RPMI7951 (cell line): ENCODE measurements at regions not wholly inside any gene's neighbourhood (a gene's known extent, or its start where the extent isn't known, plus 50 kb on each side); places are given as distances from the start of the nearest gene placed in this dataset.
"Not testable (repeated sequence)": the region's sequence is repeated elsewhere in the genome, so short reads cannot be mapped to it uniquely, and the experiment has no call there.

Source experiments
- DNase-seq: peaks from one replicate; pipeline ENCODE4 v3.0.0-alpha.2; 2012; ENCODE audit warnings: low read depth

DNA sequence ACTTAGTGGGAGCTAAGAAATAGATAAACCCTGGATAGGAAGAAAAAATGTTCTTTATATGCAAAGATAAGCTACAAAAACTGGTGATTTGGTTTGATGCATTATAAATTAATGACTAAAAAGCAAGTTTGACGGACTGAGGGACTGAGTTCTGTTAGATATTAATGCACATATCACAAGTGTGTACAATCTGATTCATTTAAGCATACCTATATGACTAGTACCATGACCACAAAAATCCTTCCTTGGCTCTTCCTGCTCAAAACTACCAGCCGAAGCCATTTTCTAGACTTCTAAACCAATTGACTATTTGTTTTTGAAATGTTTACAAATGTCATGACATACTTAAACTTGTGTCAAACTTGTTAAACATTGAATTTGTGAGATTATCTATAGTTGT is 374.5 kb upstream of the MON1B start:
- DNase-seq: no peak

DNA sequence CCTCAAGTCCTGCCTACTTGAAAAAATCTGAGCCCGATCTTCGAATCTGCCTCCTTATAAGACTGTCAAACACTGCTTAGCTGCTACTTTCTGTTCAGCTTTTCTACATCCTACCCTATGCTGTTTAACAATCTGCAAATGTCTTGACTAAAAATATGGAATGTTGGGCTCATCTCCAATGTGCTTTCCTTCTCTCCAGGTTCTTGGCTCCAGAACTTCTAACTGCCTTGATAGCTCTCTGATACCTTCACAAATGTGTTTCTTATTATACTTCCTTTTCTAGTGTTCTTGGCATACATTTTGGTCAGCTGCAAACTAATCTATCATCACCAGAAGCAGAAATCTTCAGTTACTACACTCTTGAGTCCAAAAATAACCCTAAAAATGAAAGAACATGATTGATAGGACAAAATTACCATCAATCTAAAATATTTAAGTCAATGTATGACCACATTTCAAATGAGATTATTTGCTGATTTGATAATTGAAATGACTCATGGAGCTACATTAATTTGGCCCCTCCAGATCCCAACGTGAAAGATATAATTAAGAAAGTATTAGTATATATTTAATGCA is 372.3 kb upstream of the MON1B start:
- no peak for DNase-seq

DNA sequence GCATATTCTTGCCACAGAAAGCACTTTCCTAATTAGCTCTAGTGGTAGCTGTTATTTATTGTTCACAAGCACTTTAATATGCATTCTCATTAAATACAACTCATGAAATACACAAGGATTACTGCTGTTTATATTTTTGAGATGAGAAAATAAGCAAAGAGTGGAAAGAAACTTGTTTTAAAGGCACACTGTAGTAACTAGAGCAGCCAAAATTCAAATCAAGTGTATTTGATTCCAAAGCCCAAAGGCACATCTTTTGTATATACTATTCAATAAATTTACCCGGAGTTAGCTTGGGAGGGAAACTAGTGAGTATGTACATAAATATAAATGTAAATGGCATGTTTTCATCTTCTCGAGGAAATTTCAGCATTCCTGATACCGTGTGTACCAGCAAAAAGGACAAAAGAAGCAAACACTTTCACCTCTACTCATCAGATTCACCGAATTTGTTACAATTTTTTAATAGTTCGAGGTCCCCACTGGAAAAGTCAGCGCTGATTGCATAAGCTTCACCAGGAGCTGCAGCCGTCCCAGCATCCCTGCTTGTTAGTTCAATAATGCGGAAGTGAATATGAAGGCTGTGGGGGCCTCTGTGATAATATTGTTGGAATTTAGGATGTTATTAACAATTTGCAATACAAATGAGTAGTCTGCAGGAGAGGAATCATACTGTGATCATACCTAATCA is 371.6 kb upstream of the MON1B start:
- DNase-seq: no peak

DNA sequence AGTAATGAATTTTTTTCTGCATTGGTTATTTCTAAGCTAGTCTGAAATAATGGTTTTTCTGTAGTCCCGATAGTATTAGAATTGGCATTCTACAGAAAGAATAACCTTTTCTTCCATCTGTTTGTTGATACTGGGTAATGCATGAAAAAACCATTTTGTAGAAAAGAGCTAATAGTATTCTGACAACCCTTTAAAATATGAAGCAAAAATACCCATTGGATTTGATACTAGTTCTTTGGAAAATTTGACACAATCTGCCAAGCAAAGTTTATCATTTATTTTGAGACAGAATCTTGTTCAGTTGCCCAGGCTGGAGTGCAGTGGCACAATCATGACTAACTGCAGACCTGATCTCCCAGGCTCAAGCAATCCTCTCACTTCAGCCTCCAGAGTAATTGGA is 366.8 kb upstream of the MON1B start:
- no peak for DNase-seq

DNA sequence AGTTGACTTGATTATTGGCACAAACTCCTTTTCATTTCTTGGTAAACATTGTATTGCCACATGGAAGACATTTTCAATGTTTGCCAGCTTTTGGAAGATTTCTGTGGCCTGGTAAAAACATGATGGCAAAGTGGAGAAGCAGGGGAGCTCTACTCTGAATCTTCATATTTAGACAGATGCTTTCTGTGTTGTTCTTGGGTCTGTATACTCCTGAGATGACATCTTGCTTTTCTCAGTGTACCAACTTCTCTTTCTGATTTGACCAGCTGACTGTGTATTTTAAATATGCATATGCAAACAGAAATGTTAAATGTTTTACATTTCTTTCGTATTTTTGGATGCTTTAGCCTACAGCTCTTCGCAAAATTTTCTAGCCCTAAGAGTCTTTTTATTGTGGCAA is 366.2 kb upstream of the MON1B start:
- no peak for DNase-seq

DNA sequence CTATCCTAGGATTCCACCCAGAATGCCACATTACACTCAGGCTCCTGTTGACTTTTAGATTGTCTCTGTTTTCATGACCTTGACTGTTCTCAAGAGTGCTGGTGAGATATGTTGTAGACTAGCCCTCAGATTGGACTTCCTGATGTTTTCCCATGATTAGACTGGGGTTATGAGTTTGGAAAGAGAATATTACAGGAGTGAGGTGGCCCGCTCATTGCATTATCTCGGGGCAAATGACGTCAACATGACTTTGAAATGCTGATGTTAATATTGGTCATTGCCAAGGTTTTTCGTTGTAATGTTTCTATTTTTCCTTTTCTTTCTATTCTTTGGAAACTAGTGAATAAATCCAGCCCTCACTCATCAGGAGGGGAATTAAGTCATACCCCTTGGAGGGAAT is 355.7 kb upstream of the MON1B start:
- no peak for DNase-seq

DNA sequence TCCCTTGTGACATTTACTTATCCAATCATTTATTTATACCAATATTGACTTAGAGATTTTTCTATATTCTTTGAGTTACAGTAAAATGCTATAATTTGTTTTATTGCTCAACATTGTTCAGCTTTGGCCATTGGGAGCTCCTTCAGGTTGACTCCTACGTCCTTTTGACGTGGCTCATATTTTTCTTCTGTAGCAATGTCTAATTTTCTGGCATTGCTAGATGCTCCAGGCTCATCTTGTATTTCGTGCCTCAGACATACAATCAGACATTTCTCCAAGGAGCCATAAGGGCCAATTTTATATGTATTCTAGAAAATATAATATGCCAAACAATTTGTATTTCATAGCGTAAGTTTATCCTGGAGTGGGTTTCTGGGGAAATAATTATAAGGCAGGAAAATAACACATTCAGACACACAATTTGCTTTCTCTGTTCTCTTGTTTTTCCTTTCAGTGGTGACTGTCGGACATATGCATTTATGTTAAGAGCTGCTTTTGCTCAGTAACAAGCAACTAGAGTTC is 355.1 kb upstream of the MON1B start:
- no peak for DNase-seq

DNA sequence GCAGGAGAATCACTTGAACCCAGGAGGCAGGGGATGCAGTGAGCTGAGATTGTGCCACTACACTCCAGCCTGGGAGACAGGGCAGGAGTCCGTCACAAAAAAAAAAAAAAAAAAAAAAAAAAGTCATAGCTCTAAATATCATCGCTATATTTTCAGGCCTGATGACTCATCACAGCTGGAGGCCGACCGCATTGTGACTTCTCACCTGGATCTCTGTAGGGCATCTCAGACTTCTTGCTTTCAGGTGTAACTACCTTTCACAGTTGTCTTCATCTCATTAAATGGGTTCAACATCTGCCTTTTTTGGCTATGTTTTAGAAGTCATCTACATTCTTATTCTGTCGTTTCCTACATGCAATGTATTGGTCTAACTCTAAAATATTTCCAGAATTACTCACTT is 353.1 kb upstream of the MON1B start:
- no peak for DNase-seq

DNA sequence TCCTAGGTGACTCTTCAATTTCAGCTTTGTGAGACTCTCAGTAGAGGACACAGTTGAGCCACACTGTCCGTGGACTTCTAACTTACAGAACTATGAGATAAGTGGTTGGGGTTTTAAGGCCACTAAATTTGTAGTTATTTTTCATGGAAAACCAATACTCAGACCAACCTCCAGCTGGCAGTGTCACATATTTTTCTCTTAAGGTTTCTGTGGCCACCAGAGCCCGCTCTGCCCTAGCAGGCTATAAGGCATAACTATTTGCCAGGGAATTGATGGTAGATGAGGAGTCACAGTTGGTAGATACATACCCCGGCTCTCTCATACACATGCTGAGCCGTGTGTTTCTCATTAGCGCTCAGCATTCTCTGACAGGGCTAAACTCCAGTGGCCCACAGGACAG is 336.8 kb upstream of the MON1B start:
- DNase-seq: peak; percentile 53

DNA sequence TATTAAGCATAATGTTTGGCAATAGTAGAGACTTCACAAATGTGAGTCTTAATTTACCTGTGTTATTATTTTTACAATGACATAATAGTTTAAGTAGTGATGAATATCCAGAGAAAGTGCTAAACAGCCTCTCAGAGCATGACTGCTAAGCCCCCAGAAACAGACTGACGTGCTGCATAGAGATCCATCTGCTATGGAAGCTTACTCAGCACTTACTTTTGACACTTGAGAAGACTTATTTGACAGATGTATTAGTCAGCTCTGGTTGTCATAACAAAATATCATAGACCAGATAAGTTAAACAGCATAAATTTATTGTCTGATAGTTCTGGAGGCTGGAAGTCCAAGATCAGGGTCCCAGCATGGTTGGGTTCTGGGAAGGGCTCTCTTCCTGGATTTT is 334.9 kb upstream of the MON1B start:
- DNase-seq: no peak

DNA sequence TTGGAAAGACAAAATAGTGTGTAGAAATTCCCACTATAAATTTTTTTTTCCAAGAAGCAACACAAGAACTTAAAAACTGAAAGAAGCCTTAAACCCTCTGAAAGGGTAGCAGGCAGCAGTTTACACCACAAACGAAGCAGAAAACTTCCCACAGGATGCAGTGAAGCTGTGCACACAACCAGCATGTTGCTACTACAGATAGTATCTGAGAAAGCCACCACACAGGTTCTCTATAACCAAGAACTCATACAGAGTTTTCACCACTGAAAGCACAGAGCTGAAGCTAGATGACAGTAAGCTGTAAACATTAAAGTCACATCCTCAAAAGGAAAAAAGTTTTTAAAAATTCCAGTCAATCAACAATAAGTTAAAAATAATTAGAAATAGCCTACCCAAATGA is 333.6 kb upstream of the MON1B start:
- no peak for DNase-seq

DNA sequence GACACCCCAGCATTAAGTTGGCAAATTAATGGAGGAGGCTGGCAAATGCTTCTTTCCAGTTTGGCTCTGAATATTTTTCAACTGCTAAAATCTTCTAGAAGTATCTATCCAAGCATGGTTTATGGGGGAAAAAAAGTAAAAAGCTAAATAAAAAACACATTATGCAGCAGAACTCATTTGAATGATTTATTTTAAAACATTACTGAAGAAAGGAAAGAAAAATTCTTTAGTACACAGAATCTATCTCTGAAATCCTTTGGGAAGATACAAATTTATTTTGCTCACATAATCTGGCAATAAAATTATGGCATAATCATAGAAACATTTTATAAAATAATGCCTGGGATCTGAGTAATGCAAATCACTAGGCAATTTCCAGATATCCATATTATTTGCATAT is 328.1 kb upstream of the MON1B start:
- no peak for DNase-seq

DNA sequence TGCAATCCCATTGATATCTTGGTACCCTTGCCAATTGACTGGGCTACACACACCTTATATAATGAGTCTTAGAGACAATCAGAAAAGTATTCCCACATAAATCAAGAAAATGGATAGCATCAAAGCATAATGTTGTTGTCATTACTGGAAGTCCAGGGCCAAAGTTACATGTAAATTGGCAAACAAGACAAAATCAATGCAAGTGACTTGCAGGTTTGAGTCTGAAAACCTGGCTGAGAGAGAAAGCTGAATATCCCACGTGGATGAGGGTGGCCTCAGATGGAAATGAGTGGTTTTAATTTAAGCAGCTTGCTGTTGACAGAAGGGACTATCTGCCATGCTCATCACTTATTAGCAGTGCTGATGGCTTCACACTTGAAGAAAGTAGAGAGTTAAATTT is 324.0 kb upstream of the MON1B start:
- DNase-seq: no peak

DNA sequence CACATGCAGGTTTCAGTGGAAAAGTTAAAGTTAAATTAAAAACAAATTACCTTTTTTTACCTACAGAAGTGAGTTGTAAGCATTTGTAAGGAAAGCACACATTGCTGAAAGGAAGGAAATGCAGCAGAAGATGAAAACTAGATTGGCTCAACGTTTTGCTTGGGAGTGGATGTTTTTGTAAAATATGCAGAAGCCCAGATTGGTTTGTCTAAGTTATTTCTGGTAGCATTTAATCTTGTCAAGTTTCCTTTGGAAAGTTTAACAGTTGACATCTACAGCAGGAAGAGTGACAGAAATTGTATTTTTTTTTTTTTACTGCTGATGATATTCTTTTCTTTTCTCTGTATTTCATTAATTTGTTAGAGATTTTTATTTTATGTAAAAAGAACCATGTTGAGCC is 315.1 kb upstream of the MON1B start:
- no peak for DNase-seq

DNA sequence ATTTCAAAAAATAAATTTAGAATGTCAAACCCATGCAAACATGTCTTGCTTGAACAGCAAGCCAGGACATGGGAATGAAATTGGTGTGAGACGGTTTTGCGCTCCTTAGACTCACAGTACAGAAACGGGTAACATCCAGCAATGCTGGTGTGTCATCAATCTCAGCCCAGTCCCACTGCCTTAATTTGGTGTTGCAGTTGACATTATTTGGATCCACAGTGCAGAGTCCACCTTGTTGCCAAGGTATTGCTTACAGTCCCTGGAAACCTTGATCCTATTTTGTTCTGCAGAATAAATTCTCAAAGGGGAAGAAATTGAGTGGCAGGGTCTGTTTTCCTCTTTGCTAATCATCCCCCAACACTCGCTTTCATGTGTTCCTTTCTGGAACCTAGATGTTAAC is 311.6 kb upstream of the MON1B start:
- no peak for DNase-seq

DNA sequence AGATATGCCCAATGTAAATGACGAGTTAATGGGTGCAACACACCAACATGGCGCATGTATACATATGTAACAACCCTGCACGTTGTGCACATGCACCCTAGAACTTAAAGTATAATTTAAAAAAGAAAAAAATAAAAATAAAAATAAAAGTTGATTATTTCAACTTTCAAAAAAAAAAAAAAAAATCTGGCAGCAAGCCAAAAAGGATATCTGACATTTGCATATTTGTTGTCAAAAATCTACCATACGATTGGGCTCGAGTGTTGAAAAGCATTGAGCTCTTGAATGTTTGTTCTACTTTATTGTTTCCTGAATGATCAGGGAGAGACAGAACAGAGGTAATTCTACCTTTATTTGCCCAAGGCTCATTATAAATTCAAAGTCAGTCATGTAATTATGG is 310.5 kb upstream of the MON1B start:
- DNase-seq: not testable (repeated sequence)

DNA sequence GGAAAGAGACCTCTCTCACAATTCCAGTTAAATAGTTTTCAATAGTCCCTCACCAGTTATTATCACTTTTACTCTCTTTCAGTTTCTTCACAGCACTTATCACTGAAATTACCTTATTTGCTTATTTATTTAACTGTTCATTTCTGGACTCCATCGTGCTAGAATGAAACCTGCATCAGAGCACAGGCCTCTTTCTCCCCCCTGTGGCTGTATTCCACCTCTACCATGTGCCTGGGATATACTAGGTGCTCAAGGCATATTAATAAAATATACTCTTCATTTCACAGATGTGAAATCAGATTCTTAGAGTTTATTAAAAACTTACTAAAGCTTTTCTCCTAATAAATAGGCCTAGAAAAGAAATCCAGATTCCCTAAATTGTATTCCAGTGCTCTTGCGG is 308.9 kb upstream of the MON1B start:
- peak; percentile 14 for DNase-seq

DNA sequence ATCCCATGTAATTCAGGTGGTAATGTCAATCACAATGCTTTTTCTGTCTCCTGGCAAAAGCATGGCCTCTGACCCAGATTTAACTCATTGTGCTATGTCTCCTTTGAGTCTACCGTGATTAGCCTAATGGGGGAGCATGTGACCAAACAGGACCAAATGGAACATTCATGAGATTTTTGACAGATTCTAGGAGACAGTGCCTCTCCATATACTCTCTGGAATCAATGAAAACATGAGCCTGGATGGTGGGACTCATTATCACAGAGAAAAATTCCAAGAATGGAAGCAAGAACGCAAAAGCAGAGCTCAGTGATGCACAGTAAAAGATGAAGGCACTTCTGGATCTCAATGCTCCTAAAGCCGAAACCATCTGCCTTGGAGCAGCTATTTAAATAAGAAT is 307.9 kb upstream of the MON1B start:
- no peak for DNase-seq

DNA sequence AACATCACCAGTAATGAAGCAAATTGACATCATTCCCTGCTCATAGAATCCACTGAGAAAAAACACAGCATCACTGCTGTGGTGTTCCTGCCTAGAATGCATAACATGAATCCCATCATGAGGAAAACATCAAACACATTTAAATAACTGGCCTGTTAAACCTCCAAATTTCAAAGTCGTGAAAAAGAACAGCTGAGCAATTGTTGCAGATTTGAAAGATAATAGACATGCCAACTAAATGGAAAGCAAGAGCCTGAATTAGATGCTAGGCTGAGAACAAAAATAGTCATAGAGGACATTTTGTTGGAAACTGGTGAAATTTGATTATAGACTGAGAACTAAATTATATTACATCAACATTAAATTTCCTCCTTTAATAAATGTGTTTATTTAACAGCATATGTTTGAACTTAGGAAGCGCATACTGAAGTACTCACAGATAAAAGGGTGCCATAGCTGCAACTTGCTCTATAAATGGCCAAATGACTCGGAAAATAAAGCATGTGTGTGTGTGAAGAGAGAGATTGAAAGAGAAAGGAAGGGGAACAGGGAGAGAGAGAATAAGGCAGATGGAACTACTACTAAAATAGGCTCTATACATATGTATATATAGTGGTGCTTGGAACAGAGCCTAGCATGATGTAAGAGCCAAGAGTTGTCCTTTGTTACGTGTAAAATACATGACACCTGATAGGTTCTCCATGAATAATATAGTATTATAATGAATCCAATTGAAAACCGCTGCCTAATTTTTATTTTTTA is 305.0 kb upstream of the MON1B start:
- no peak for DNase-seq

DNA sequence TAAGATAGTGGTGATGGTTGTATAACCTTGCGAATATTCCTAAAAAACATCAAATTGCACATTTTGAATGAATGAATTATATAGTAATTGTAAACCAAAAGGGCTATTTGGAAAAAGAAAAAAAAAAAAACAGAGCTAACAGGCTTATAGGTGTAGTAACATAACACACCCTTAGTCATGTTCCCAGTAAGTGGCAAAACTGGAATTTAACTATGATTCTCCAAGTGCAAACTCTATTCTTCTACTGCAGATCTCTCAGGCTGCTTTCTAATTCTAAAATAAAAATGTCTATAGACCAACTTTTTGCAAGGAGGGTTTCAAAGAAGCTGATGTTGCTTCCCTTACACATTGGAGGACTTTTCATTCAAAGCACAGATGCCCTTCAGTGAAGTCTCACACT is 293.2 kb upstream of the MON1B start:
- peak; percentile 20 for DNase-seq

DNA sequence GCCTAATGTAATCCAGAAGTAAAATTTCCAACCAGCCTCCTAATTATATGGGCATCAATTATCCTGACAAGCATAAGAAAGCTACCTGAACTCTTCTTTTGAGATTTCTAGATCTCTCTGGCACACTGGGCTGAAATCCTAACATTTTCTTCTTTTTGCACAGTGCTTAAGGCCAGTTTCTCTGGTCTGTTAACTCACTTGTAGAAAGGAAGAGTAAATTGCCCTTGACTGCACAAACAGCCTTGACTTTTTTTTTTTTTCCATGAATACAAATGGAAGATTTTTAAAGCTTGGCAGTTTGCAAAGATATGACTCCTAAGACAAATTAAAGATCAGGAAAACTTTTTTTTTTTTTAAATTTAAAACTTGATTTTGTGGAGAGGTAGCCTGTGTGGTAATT is 291.2 kb upstream of the MON1B start:
- DNase-seq: no peak

DNA sequence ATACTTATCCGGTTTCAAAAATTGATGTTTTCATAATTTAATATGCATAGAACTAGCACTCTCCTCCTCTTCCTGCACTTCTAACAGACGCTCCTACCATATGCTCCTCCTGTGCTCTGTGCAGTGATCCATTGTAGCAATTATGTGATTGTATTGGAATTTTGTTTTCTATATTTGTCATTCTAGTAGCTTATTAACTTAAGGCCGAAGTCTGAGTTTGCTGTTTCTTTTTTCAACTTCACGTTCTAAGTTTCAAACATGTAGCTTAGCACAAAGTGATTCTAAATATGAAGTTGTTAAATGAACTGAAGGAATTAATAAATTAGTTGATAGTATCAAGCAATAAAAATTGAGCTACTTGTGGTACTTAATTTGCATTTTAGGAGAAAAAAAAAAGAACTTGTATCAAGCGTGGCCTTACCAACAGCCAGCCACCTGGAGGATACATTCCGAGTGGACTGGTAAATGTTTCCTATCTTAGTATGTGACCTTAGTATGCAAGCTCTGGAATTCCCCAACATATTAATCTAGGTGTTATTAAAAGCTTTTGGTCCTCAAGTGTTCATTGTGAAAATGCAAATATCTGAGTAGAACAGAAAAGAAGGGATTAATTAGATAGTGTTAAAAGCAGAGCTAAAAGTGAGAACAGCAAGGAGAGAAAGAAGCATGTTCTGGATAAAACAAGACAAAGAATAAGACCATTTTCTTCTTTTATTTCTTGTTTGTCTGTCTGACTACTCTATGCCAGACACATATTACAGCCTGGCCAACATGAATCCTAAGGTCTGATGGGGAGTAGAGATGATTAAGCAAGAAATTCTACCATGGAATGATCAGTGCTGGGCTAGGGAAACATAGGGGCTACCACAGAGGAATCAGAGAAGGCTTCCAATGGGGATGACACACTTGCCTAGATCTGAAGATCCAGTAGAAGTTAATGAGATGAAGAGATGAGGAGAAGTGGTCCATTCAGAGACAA is 290.4 kb upstream of the MON1B start:
- no peak for DNase-seq
